Neural cell (in vitro differentiated cells): ENCODE measurements at regions not wholly inside any gene's neighbourhood (a gene's known extent, or its start where the extent isn't known, plus 50 kb on each side); places are given as distances from the start of the nearest gene placed in this dataset.

Source experiments
- EP300 ChIP-seq: fragments of 450-650 bp; conservative IDR thresholded peaks from 2 replicates; pipeline ENCODE4 v1.6.1; 2014; ENCODE audit warnings: antibody characterized with exemption, mild to moderate bottlenecking, moderate library complexity; ENCODE audit not compliant: poor library complexity, severe bottlenecking
- MXI1 ChIP-seq: fragments of 450-650 bp; conservative IDR thresholded peaks from 2 replicates; pipeline ENCODE4 v1.6.1; 2014; ENCODE audit warnings: antibody characterized with exemption, mild to moderate bottlenecking; ENCODE audit not compliant: poor library complexity, severe bottlenecking
- POLR2AphosphoS5 ChIP-seq: IDR thresholded peaks from 2 replicates; pipeline ENCODE4 v1.6.1; 2012
- RAD21 ChIP-seq: fragments of 450-650 bp; conservative IDR thresholded peaks from 2 replicates; pipeline ENCODE4 v1.6.1; 2014; ENCODE audit warnings: antibody characterized with exemption, mild to moderate bottlenecking, moderate library complexity
- TF ChIP-seq, protein P1 (sequence below): fragments of 450-650 bp; IDR thresholded peaks from 2 replicates; pipeline ENCODE4 v1.5.1; 2014; ENCODE audit warnings: antibody characterized with exemption, mild to moderate bottlenecking, moderate library complexity; ENCODE audit not compliant: poor library complexity, severe bottlenecking

DNA sequence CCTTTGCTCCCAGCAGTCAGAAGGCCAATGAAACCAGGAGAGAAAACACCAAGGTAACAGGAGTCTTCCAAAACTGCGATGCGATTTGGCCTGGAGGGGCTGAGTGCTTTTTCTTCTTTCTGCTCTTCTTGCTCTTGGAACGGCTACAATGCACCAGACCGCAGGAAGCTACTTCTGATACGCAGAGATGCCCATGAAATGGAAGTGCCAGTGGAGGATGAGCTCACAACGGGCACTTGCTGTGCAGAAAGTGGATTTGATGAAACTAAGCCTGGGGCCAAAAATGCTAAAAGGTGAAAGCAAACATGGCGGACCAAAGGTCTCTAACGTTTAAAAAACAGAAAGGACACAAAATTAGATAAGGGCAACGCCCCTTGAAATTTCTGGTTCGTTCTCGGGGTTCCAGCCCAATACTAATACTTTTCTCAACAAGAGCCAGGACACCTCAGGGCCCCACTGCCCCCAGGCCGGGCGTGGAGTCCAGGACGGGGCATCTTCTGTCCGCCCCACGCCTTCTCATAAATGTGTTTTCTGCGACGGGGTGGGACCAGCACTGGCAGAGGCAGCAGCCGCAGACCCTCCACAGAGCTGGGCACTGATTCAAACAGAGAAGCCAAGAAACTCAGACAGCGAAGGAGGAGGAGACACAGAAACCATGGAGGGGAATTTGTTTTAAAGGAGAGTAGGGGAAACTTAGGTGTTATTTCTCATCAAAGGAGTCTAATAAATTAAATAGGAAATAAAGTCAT, 101.3 kb downstream of the CRYAA start:
- TF ChIP-seq, protein P1, sequence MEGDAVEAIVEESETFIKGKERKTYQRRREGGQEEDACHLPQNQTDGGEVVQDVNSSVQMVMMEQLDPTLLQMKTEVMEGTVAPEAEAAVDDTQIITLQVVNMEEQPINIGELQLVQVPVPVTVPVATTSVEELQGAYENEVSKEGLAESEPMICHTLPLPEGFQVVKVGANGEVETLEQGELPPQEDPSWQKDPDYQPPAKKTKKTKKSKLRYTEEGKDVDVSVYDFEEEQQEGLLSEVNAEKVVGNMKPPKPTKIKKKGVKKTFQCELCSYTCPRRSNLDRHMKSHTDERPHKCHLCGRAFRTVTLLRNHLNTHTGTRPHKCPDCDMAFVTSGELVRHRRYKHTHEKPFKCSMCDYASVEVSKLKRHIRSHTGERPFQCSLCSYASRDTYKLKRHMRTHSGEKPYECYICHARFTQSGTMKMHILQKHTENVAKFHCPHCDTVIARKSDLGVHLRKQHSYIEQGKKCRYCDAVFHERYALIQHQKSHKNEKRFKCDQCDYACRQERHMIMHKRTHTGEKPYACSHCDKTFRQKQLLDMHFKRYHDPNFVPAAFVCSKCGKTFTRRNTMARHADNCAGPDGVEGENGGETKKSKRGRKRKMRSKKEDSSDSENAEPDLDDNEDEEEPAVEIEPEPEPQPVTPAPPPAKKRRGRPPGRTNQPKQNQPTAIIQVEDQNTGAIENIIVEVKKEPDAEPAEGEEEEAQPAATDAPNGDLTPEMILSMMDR = no peak
- TF ChIP-seq EP300 (no peak), POLR2AphosphoS5 (no peak), RAD21 (no peak), MXI1 (no peak)
